SJCRH30 (cell line): ENCODE measurements at regions not wholly inside any gene's neighbourhood (a gene's known extent, or its start where the extent isn't known, plus 50 kb on each side); places are given as distances from the start of the nearest gene placed in this dataset.
"Not testable (repeated sequence)": the region's sequence is repeated elsewhere in the genome, so short reads cannot be mapped to it uniquely, and the experiment has no call there.

Experiments
- DNase-seq, 2 experiments: peaks; one replicate each; pipeline ENCODE4 v3.0.0-alpha.2; 2015 to 2020
- H3K27ac ChIP-seq: fragments of 250-450 bp; sonication (Bioruptor Pico); 2 replicates; pipeline ENCODE4 v1.5.1; 2020; ENCODE audit warnings: mild to moderate bottlenecking, moderate library complexity
- H3K27me3 ChIP-seq: fragments of 250-450 bp; sonication (Bioruptor Pico); 2 replicates; pipeline ENCODE4 v1.5.1; 2020; ENCODE audit warnings: mild to moderate bottlenecking, moderate library complexity
- H3K36me3 ChIP-seq: fragments of 250-450 bp; sonication (Bioruptor Pico); 2 replicates; pipeline ENCODE4 v1.5.1; 2020; ENCODE audit warnings: mild to moderate bottlenecking, moderate library complexity
- H3K4me1 ChIP-seq: fragments of 250-450 bp; sonication (Bioruptor Pico); 2 replicates; pipeline ENCODE4 v1.5.1; 2020; ENCODE audit warnings: mild to moderate bottlenecking, moderate library complexity
- H3K4me3 ChIP-seq: fragments of 250-450 bp; sonication (Bioruptor Pico); 2 replicates; pipeline ENCODE4 v1.5.1; 2020; ENCODE audit warnings: mild to moderate bottlenecking, moderate library complexity
- H3K9me3 ChIP-seq: fragments of 250-450 bp; sonication (Bioruptor Pico); replicated peaks from 2 replicates; pipeline ENCODE4 v1.5.1; 2020; ENCODE audit warnings: mild to moderate bottlenecking, moderate library complexity

- no peak overlapping the region for H3K27ac ChIP-seq
- H3K9me3 ChIP-seq, result no peaks in the 10 kb centered on the region
- no peaks in the 10 kb centered on the region for H3K36me3 ChIP-seq
- DNase-seq, result no peak
- H3K27me3 ChIP-seq, result no peaks in the 10 kb centered on the region
- no peak overlapping the region for H3K4me3 ChIP-seq
- H3K4me1 ChIP-seq, result peaks cover 10% of the 10 kb centered on the region
These were observed 570.3 kb downstream of the RAPGEF2 start for GRCh38 chr4:159673221-159673620.

DNA sequence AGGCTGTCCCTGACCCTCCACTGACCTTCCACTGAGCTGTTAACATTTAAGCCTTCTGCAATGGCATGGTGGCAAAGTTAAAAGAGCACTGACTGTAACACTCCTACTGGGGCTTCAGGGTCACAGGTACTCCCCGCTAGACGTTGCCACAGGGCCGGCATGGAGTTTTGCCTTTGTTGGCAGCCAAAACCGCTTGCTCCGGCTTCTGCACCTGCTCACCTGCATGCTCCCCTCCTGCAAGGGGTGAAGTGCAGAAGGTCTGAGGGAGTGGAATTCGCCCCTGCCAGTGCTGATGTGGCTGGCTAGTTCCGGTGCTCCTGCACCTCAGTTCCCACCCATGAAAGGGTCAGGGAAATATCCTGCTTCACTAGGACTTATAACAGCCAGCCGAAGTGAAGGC lies 571.4 kb downstream of the RAPGEF2 start:
- H3K36me3 ChIP-seq, result no peaks in the 10 kb centered on the region
- H3K4me1 ChIP-seq, result peaks cover 17% of the 10 kb centered on the region
- H3K9me3 ChIP-seq, result no peaks in the 10 kb centered on the region
- no peak overlapping the region for H3K27ac ChIP-seq
- no peak for DNase-seq
- H3K27me3 ChIP-seq, result no peaks in the 10 kb centered on the region
- H3K4me3 ChIP-seq, result no peak overlapping the region

DNA sequence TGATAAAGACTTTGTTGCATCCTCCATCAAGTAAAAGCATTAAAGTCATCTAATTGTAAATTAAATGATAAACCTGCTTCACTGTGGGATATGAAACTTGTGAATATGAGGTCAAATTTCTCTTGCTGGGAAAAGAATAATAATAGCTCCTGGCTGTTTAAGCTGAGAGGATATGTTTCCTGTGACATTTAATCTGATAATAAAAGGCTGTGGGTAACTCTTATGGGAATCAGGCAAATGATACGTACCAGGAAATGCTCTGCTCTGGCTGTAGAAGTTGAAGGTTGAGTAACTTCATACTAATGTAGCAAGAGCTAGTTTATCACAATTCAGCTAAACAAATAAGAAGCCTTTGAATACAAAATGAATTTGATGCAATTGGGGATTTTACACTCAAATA lies 574.6 kb downstream of the RAPGEF2 start:
- no peaks in the 10 kb centered on the region for H3K9me3 ChIP-seq
- peak overlapping the region; percentile 14 for H3K4me3 ChIP-seq
- H3K27me3 ChIP-seq, result no peaks in the 10 kb centered on the region
- peaks cover 17% of the 10 kb centered on the region for H3K4me1 ChIP-seq
- DNase-seq, result peak; percentile 14 to 73
- H3K36me3 ChIP-seq, result no peaks in the 10 kb centered on the region
- H3K27ac ChIP-seq, result peak overlapping the region; percentile 84

DNA sequence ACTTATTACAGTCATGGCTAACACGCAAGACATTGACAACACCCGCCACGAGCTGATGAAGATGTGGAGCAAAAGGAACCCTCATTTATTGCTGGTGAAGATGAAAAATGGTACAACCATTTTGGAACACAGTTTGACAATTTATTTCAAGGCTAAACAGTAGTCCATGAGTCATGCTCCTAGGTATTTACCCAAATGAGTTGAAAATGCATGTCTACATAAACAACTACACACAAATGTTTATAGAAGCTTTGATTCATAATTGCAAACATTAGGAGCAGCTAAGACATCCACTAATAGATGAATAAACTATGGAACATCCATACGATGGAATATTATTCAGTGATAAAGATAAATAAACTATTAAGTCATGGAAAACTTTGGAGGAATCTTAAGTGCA lies 580.1 kb downstream of the RAPGEF2 start:
- peaks cover 20% of the 10 kb centered on the region for H3K4me1 ChIP-seq
- H3K4me3 ChIP-seq, result no peak overlapping the region
- no peak for DNase-seq
- no peaks in the 10 kb centered on the region for H3K36me3 ChIP-seq
- no peaks in the 10 kb centered on the region for H3K27me3 ChIP-seq
- H3K9me3 ChIP-seq, result no peaks in the 10 kb centered on the region
- no peak overlapping the region for H3K27ac ChIP-seq

- no peak for DNase-seq
- H3K27me3 ChIP-seq, result no peaks in the 10 kb centered on the region
- peaks cover 13% of the 10 kb centered on the region for H3K4me1 ChIP-seq
- no peaks in the 10 kb centered on the region for H3K9me3 ChIP-seq
- no peaks in the 10 kb centered on the region for H3K36me3 ChIP-seq
- H3K27ac ChIP-seq, result no peak overlapping the region
- no peak overlapping the region for H3K4me3 ChIP-seq
These were observed 581.2 kb downstream of the RAPGEF2 start for GRCh38 chr4:159684061-159684460.

DNA sequence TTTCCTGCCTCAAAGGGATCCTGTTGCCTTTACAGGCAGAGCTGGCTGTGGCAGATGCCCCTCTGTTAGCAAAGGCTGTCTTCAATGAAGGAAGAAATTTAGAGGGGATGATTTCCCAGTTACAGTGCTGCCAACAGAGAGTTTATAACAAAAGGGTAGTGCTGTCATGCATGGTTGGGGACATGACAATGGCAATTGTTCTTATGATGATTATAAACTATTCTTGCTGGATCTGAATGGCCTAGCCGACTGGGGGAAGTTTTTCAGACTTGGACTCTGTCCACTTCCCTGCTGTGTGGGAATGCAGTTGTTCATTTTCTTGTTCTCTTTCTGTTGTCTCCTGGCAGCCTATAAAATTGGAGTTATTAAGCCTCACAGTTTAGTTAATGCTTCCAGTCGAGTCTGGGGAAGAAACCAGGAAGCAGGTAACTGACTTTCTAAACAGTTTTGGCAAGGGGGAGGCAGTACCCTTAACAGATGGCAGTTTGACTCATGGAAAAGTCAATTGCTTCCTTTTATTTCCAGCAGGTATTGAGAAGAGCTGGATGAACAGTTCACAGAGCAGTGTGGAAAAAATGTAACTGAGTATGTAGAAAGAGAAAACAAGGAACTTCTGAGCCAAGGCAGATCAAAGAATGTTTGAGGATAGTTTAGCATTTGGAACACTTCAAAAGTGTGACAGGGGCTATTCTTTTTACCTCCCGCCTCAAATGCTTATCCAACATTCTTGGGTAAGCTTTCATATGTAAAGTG lies 582.6 kb downstream of the RAPGEF2 start:
- Histone ChIP-seq H3K27me3 (no peaks in the 10 kb centered on the region), H3K36me3 (no peaks in the 10 kb centered on the region), H3K9me3 (no peaks in the 10 kb centered on the region), H3K4me3 (no peak overlapping the region), H3K4me1 (peaks cover 13% of the 10 kb centered on the region), H3K27ac (peak overlapping the region; percentile 23; the same call in 1 of the 2 replicates)
- DNase-seq, result peak in 1 of 2 experiments; percentile 19

- no peak for DNase-seq
- no peak overlapping the region for H3K4me3 ChIP-seq
- no peaks in the 10 kb centered on the region for H3K36me3 ChIP-seq
- H3K27ac ChIP-seq, result no peak overlapping the region
- H3K9me3 ChIP-seq, result no peaks in the 10 kb centered on the region; the same call in 1 of the 2 replicates
- H3K27me3 ChIP-seq, result no peaks in the 10 kb centered on the region
- H3K4me1 ChIP-seq, result peaks cover 13% of the 10 kb centered on the region
These were observed 586.6 kb downstream of the RAPGEF2 start for GRCh38 chr4:159689526-159689925.

GRCh38 chr4:159697322-159698283 lies 594.7 kb downstream of the RAPGEF2 start:
- Histone ChIP-seq H3K9me3 (no peaks in the 10 kb centered on the region), H3K27me3 (no peaks in the 10 kb centered on the region), H3K27ac (peak overlapping the region; percentile 71), H3K36me3 (no peaks in the 10 kb centered on the region), H3K4me3 (no peak overlapping the region; the same call in 1 of the 2 replicates), H3K4me1 (peaks cover 14% of the 10 kb centered on the region)
- peak; percentile 61 to 68 for DNase-seq

GRCh38 chr4:159698336-159698735 lies 595.5 kb downstream of the RAPGEF2 start:
- no peaks in the 10 kb centered on the region for H3K9me3 ChIP-seq
- H3K4me3 ChIP-seq, result no peak overlapping the region
- H3K4me1 ChIP-seq, result peaks cover 14% of the 10 kb centered on the region
- DNase-seq, result peak; percentile 2 to 59
- no peaks in the 10 kb centered on the region for H3K36me3 ChIP-seq
- no peaks in the 10 kb centered on the region for H3K27me3 ChIP-seq
- peak overlapping the region; percentile 71 for H3K27ac ChIP-seq

DNA sequence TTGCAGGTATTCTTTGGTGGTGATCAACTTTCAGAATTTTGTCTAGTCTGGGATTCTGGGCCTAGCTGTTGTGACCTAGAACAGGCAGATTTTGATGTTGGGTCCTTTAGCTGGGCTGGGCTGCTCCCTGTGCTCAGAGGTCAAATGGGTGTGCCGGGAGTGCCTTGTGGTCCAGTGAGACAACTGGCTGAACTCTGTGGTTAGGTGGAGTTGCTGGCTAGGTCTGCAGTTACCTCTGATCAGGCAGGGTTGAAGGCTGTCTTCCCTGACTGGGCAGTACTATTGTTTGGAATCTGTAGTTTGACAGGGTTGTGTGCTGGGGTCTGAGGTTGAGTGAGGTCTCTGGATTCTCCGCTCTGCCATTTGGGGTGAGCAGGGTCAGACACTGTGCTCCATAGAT lies 599.3 kb downstream of the RAPGEF2 start:
- H3K27ac ChIP-seq, result no peak overlapping the region
- H3K27me3 ChIP-seq, result no peaks in the 10 kb centered on the region
- H3K4me1 ChIP-seq, result peaks cover 13% of the 10 kb centered on the region
- no peaks in the 10 kb centered on the region for H3K36me3 ChIP-seq
- H3K9me3 ChIP-seq, result no peaks in the 10 kb centered on the region
- no peak overlapping the region for H3K4me3 ChIP-seq
- no peak for DNase-seq

DNA sequence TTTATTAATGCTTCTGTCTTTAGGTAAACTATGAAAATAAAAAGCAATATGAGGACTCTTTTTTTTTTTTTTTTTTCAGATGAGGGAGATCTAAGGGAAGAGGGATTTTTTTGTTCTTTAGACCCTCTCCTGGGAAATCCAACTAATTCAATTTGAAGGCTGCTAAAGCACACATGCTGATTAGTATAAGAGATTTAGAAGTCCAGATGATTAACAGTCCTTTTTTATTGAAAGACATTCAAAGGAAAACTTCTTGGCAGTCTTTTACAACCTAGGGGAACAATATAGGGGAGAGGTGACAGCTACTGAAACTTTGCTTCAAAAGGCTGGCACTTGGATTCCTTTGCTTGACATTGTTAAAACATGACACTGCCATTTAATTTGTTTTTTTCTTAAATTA lies 602.5 kb downstream of the RAPGEF2 start:
- Histone ChIP-seq H3K4me3 (no peak overlapping the region), H3K9me3 (no peaks in the 10 kb centered on the region), H3K27ac (no peak overlapping the region), H3K4me1 (no peaks in the 10 kb centered on the region), H3K36me3 (no peaks in the 10 kb centered on the region), H3K27me3 (no peaks in the 10 kb centered on the region)
- no peak for DNase-seq

DNA sequence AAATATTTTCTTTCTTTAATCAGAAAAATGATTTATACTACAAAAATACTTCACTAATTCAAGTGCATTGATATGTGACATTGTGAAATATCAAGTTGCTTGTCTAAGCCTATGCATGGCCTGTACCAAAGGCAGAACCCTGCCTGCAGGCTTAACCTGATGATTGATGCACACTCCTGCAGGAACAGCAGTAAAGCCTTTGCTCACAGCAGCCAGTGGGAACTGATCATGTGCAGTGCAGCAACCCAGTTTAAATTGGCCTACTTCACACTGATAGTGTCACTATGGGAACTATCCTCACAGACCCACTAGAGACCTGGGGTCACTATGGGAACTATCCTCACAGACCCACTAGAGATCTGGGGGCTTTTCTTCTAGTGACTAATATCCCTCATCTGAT lies 603.8 kb downstream of the RAPGEF2 start:
- H3K4me1 ChIP-seq, result no peaks in the 10 kb centered on the region
- H3K36me3 ChIP-seq, result no peaks in the 10 kb centered on the region
- H3K27ac ChIP-seq, result no peak overlapping the region
- H3K27me3 ChIP-seq, result no peaks in the 10 kb centered on the region
- H3K4me3 ChIP-seq, result no peak overlapping the region
- DNase-seq, result peak in 1 of 2 experiments; percentile 1
- no peaks in the 10 kb centered on the region for H3K9me3 ChIP-seq

DNA sequence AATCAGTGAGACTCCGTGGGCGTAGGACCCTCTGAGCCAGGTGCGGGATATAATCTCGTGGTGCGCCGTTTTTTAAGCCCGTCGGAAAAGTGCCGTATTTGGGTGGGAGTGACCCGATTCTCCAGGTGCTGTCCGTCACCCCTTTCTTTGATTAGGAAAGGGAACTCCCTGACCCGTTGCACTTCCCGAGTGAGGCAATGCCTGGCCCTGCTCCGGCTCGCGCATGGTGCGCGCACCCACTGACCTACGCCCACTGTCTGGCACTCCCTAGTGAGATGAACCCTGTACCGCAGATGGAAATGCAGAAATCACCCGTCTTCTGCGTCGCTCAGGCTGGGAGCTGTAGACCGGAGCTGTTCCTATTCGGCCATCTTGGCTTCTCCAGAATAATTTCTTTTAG lies 612.3 kb downstream of the RAPGEF2 start:
- H3K27ac ChIP-seq, H3K9me3 ChIP-seq, H3K36me3 ChIP-seq, H3K27me3 ChIP-seq, DNase-seq, H3K4me3 ChIP-seq, H3K4me1 ChIP-seq: not testable (repeated sequence)

GRCh38 chr4:159719531-159719930 lies 616.7 kb downstream of the RAPGEF2 start:
- Histone ChIP-seq H3K4me3 (no peak overlapping the region), H3K27ac (no peak overlapping the region), H3K9me3 (no peaks in the 10 kb centered on the region), H3K36me3 (no peaks in the 10 kb centered on the region), H3K4me1 (peaks cover 2% of the 10 kb centered on the region; the same call in 1 of the 2 replicates), H3K27me3 (no peaks in the 10 kb centered on the region)
- no peak for DNase-seq

GRCh38 chr4:159722052-159722451 lies 619.2 kb downstream of the RAPGEF2 start:
- peaks cover 2% of the 10 kb centered on the region; the same call in 1 of the 2 replicates for H3K4me1 ChIP-seq
- DNase-seq, result no peak
- H3K36me3 ChIP-seq, result no peaks in the 10 kb centered on the region
- H3K27me3 ChIP-seq, result no peaks in the 10 kb centered on the region
- H3K9me3 ChIP-seq, result no peaks in the 10 kb centered on the region
- no peak overlapping the region for H3K27ac ChIP-seq
- no peak overlapping the region for H3K4me3 ChIP-seq
